ENCODE measurements at regions not wholly inside any gene's neighbourhood (a gene's known extent, or its start where the extent isn't known, plus 50 kb on each side); places are given as distances from the start of the nearest gene placed in this dataset.

DNA sequence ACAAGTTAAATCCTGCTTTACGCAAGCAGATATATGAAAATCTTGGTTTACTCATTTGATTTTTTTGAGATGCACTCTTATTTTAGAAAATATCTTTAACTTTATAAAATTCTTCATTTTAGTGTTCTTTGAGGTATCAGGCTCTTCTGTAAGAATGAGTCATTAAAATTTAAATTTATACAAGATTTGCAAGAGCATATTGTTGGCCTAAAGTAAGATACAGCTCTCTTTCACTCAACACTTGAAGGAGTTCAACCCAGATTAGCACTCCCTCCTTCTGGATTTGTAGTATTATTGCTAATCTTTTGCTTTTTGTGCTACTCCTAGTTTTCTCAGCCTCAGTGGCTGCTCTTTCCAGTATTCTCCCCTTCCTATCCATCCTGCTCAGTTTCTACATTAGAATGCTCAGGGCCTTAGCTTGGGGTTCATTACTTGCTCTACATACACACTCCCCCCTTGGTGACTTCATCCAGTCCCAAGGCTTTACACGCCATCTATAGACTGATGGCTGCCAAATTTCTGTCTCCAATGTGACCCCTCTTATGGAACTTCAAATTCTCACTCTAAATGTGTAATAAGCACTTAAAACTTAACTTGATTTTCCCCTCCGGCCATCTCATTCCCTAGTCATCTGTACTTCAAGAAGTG is 425.3 kb upstream of the FANCL start:
- no peaks in the 10 kb centered on the region for H3F3A ChIP-seq (ENCODE audit: insufficient read depth, low read length)
- H3K4me1 ChIP-seq (ENCODE audit: insufficient read depth, low read length, severe bottlenecking) = no peaks in the 10 kb centered on the region
- H3K36me3 ChIP-seq (ENCODE audit: insufficient read depth, low read length) = no peaks in the 10 kb centered on the region
- H3K4me3 ChIP-seq (ENCODE audit: low read depth, low read length, poor library complexity, severe bottlenecking) = no peak overlapping the region
- no peak overlapping the region for H3K4me2 ChIP-seq (ENCODE audit: low read length)
- H4K20me1 ChIP-seq (ENCODE audit: insufficient read depth, low read length) = no peaks in the 10 kb centered on the region
- no peaks in the 10 kb centered on the region for H3K9me2 ChIP-seq (ENCODE audit: low read depth, low read length)
- H3K9ac ChIP-seq (ENCODE audit: low read length) = no peak overlapping the region
- no peaks in the 10 kb centered on the region for H3K9me3 ChIP-seq (ENCODE audit: low read length)
- H2AFZ ChIP-seq (ENCODE audit: low read length) = no peak overlapping the region
- H3K27me3 ChIP-seq (ENCODE audit: insufficient read depth, low read length) = no peaks in the 10 kb centered on the region
- no peak overlapping the region for H3K27ac ChIP-seq (ENCODE audit: low read depth, low read length, poor library complexity, severe bottlenecking)
- H3K79me2 ChIP-seq (ENCODE audit: insufficient read depth, low read length) = no peaks in the 10 kb centered on the region
- no peak for TF ChIP-seq EZH2 (IDR thresholded peaks at IDR 0.05; ENCODE audit: borderline replicate concordance, low read length)
- TF ChIP-seq, protein P1, sequence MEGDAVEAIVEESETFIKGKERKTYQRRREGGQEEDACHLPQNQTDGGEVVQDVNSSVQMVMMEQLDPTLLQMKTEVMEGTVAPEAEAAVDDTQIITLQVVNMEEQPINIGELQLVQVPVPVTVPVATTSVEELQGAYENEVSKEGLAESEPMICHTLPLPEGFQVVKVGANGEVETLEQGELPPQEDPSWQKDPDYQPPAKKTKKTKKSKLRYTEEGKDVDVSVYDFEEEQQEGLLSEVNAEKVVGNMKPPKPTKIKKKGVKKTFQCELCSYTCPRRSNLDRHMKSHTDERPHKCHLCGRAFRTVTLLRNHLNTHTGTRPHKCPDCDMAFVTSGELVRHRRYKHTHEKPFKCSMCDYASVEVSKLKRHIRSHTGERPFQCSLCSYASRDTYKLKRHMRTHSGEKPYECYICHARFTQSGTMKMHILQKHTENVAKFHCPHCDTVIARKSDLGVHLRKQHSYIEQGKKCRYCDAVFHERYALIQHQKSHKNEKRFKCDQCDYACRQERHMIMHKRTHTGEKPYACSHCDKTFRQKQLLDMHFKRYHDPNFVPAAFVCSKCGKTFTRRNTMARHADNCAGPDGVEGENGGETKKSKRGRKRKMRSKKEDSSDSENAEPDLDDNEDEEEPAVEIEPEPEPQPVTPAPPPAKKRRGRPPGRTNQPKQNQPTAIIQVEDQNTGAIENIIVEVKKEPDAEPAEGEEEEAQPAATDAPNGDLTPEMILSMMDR (IDR thresholded peaks at IDR 0.05; ENCODE audit: low read length) = no peak

- no peak for TF ChIP-seq EZH2 (IDR thresholded peaks at IDR 0.05; ENCODE audit: borderline replicate concordance, low read length)
- no peaks in the 10 kb centered on the region for H3K9me2 ChIP-seq (ENCODE audit: low read depth, low read length)
These were observed 424.0 kb upstream of the FANCL start for GRCh38 chr2:58665154-58665553.

GRCh38 chr2:58664523-58665151 is 423.5 kb upstream of the FANCL start:
- Histone ChIP-seq H3K4me1 (ENCODE audit: insufficient read depth, low read length, severe bottlenecking) (no peaks in the 10 kb centered on the region), H3K9me3 (ENCODE audit: low read length) (no peaks in the 10 kb centered on the region), H3K4me3 (ENCODE audit: low read depth, low read length, poor library complexity, severe bottlenecking) (no peak overlapping the region), H3K27me3 (ENCODE audit: insufficient read depth, low read length) (no peaks in the 10 kb centered on the region), H3K9me2 (ENCODE audit: low read depth, low read length) (no peaks in the 10 kb centered on the region), H3K4me2 (ENCODE audit: low read length) (no peak overlapping the region), H3K9ac (ENCODE audit: low read length) (no peak overlapping the region), H4K20me1 (ENCODE audit: insufficient read depth, low read length) (no peaks in the 10 kb centered on the region), H3K79me2 (ENCODE audit: insufficient read depth, low read length) (no peaks in the 10 kb centered on the region), H2AFZ (ENCODE audit: low read length) (no peak overlapping the region), H3K27ac (ENCODE audit: low read depth, low read length, poor library complexity, severe bottlenecking) (no peak overlapping the region), H3F3A (ENCODE audit: insufficient read depth, low read length) (no peaks in the 10 kb centered on the region), H3K36me3 (ENCODE audit: insufficient read depth, low read length) (no peaks in the 10 kb centered on the region)
- TF ChIP-seq EZH2 (IDR thresholded peaks at IDR 0.05; ENCODE audit: borderline replicate concordance, low read length) = no peak
- TF ChIP-seq, protein P1 (IDR thresholded peaks at IDR 0.05; ENCODE audit: low read length) = no peak

More at GRCh38 chr2:58665154-58665553, 424.0 kb upstream of the FANCL start:
- no peaks in the 10 kb centered on the region for H4K20me1 ChIP-seq (ENCODE audit: insufficient read depth, low read length)
- H3K27me3 ChIP-seq (ENCODE audit: insufficient read depth, low read length) = no peaks in the 10 kb centered on the region
- H3K9ac ChIP-seq (ENCODE audit: low read length) = no peak overlapping the region
- no peaks in the 10 kb centered on the region for H3K79me2 ChIP-seq (ENCODE audit: insufficient read depth, low read length)
- H3K4me2 ChIP-seq (ENCODE audit: low read length) = no peak overlapping the region
- no peak overlapping the region for H3K4me3 ChIP-seq (ENCODE audit: low read depth, low read length, poor library complexity, severe bottlenecking)
- H3F3A ChIP-seq (ENCODE audit: insufficient read depth, low read length) = no peaks in the 10 kb centered on the region
- H3K9me3 ChIP-seq (ENCODE audit: low read length) = no peaks in the 10 kb centered on the region
- no peak overlapping the region for H2AFZ ChIP-seq (ENCODE audit: low read length)
- H3K4me1 ChIP-seq (ENCODE audit: insufficient read depth, low read length, severe bottlenecking) = no peaks in the 10 kb centered on the region
- H3K36me3 ChIP-seq (ENCODE audit: insufficient read depth, low read length) = no peaks in the 10 kb centered on the region
- H3K27ac ChIP-seq (ENCODE audit: low read depth, low read length, poor library complexity, severe bottlenecking) = no peak overlapping the region

Measured in OCI-LY1 (cell line).